IPS-NIHi7 (cell line): ENCODE measurements at regions not wholly inside any gene's neighbourhood (a gene's known extent, or its start where the extent isn't known, plus 50 kb on each side); places are given as distances from the start of the nearest gene placed in this dataset.
A peak's percentile ranks its signal among the peaks of the same experiment; 100 is the strongest.

ENCODE experiments used
- DNase-seq: peaks from one replicate; pipeline ENCODE4 v3.0.0; 2012; ENCODE audit warnings: mixed read lengths; ENCODE audit errors: extremely low spot score

GRCh38 chr10:78366663-78367411, 333.2 kb downstream of the RPS24 start:
- no peak for DNase-seq

GRCh38 chr10:78367751-78368150, 334.1 kb downstream of the RPS24 start:
- no peak for DNase-seq

- peak; percentile 61 for DNase-seq
These were observed 337.5 kb downstream of the RPS24 start for GRCh38 chr10:78371136-78371535.

DNA sequence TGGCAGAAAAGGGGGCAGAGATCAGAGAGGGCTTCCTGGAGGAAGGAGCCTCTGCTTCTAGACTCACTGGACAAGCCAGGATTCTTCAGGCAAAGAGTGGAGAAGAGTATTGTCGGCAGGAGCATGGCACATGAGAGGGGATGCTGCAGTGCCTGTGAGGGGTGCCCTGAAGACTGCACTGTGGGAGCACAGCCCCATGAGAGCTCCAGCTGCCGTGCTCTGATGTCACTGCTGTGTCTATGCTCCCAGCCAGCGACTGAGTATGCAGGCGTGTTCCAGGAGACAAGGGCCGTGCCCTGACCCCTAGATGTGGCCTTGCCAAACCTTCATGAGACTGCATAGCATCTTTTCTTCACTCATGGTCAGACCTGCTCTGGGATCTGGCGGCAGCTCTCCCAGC, 339.1 kb downstream of the RPS24 start:
- no peak for DNase-seq

DNA sequence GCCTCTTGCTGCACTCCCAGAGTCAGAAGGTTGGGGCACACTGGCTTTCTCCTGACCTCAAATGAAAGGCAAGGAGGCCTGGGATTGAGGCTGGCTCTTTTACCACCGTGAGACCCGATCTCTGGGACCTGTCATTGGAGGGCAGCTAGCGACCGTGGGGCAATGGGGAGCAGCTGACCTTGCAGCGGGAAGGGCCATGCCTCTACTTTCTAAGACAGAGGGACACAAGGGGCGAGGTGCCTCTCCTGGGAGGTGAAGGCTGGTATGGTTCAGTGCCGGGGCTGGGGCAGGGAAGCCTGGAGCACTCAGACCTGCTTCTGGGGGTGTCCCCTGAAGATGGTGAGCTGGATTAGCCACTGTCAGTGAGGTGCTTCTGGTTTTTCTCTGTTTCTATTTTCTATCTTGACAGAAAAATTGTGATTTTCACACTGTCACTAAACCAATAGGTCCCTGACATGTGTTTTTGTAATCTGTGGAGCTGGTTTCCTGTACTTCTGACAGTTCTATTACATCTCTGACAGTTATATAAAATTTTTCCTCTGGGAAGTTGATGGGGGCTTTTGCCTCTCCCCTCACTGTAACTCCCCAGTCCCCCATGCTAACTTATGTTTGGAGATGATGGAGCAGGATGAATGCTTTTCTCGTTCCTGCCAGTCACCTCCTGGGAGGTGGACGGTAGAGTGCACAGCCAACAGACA, 340.8 kb downstream of the RPS24 start:
- no peak for DNase-seq

DNA sequence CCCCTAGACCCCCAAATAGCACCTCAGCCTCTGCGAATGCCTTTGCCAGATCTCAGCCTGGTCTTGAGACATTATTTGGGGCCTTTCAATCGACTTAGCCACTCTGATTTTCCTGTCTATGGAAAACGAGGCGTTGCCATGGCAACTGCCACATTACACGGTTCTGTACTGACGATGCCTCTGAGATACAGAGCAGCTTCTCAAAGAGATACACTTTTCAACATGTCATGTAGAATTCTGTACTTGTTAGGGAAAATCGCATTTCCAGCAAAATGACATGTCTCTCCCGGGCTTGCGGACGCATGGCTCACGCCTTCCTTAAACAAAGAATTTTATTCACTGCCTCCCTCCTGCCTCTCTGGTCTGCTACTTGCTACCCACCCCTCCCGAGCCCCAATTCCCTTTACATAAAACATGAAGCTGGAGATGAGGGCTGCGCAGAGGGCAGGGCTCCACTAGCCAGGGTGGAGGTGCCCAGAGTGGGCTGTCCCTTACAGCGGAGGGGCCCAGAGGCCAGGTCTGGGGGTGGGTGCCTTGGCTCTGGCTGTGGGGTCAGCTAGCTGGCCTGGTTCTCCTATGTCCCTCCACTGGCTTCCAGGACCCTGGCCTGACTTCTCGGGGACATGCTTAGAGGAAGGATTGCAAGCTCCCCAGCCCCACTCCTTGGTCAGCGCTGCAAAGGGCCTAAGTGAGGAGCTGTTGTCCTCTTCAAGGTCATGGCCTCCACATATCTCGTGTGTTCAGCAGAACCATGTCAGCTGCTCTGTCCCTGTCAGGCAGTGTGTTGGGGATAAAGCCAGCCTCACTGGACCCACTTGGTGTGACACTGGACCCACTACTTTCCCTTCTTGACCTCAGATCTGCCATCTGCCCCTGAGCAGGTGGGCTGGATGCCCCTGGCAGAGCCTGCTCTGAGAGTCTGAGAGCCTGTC, 342.5 kb downstream of the RPS24 start:
- no peak for DNase-seq

GRCh38 chr10:78377356-78377755, 343.7 kb downstream of the RPS24 start:
- DNase-seq = peak; percentile 45

- DNase-seq = no peak
These were observed 344.5 kb downstream of the RPS24 start for GRCh38 chr10:78378192-78378591.

GRCh38 chr10:78381107-78381506, 347.4 kb downstream of the RPS24 start:
- DNase-seq = peak; percentile 77

GRCh38 chr10:78382047-78382446, 348.4 kb downstream of the RPS24 start:
- no peak for DNase-seq

DNA sequence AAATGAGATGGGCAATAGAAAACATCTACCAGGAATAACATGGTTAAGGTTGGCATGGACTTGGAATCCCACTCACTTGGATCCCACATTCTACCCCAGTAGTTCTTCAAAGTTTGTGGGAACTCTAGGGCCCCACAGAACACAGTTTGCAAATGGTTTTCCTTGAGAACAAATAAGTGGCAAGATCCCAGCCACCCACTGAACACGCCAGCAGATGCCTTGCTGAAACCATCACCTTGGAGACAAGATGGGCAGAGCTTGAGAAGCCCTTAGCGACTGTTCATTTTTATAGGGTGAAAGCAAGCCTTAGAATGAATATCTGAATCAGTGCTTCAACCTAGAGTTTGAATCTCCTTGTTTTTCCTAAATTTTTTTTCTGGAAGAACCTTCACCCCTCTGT, 349.1 kb downstream of the RPS24 start:
- DNase-seq = no peak

GRCh38 chr10:78383378-78384048, 349.9 kb downstream of the RPS24 start:
- no peak for DNase-seq

DNA sequence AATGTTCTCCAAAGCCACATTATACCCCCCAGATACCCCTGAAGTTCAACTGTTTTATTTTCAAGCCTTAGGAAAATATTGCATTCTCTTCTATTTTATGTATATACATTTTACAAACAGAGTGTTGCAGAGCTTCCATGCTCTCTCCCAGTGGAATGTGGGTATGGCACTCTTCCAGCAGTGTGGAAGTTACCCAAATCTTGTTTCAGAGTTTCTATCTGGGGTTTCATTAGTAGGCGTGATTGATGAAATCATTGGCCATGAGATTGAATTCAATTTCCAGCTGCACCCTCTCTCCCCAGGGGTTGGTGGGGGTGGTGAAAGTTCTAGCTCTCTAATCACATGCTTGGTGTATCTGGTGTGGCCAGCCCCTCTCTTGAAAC, 350.4 kb downstream of the RPS24 start:
- no peak for DNase-seq

- no peak for DNase-seq
These were observed 351.9 kb downstream of the RPS24 start for GRCh38 chr10:78385599-78385998.

DNA sequence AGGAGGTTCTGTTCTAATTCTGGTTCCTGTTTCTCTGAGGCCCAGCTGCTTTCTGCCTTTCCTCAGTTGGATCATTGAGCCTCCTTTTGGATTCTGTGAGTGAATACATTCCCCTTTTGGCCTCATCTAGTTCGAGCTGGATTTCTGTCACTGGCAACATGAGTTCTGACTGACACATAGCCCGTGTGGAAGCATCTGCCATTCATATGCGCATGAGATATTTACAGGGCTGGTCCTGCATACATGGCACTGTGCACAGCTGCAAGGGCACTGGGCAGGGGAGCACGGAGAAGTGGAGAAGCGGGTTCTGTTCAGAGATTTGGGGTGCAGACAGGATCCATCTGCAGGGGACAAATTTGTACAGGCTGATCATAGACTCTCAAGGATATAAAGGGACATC, 352.8 kb downstream of the RPS24 start:
- DNase-seq = no peak

DNA sequence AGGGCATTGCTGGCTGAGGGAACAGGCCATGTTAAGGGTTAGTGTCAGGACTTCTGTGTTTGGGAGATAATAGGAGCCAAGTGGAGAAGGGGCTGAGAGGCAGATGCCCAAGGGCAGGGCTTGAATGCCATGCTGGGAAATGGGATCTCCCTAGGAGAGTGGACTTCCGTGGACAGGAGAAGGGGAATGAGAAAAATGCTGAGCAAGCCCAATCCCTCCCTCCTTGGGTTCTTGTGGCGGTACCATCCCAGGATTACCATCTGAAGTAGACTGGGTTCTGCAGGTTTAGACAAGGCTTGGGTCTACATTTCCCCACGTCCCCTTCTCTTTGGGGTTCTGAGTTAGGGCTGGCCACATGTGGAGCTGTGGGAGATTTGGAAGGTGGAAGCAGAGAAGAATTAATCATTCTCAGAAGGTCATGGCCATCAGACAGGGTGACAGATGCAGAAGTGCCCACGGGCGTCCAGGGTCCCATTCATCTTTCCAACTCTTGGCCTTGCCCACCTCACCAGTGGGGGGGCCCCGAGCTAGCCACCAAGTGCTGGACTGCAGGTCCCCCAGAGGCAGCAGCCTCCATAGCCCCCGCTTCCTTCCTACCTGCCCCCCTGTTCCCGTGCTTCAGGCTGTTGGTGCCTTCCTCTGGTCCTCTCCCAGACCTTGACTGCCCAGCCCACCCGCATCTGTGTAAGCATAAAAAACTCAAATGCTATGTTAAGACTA, 354.8 kb downstream of the RPS24 start:
- DNase-seq = no peak

DNA sequence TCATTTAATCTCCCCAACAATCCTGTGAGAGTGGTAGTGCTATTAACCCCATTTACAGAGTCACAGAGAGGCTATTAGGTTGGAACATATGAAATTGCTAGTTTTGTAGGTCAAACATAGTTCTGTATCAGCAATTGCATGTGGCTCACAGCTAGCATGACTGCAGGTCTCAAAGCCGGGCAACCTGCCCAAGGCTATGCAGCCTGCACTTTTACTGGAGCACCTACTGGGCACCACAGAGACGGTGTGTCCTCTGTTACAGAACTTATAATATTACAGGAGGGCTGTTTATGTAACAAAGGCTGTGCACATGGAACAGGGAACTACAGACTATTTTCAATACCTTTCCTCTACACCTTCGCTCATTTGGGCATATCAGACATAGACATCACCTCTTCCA, 355.8 kb downstream of the RPS24 start:
- no peak for DNase-seq

DNA sequence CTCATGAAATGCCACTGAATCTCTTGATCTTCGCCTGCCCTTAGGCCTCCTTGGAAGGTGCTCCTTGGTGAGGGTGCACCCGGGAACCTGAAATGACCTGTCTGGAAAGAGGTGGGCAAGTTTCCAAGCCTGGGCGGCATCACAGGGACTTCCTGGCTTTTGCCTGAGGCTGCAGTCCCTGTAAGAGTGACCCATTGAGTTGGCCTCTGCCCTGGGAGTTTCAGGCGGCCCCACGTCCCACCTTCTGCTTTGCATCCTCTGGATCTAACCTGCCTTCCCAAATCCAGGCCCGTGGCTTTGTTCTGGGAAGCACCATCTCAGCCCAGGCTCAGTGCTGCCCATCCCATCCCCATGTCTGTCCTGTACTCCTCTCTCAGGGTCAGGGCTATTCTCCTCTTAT, 356.4 kb downstream of the RPS24 start:
- DNase-seq = no peak

GRCh38 chr10:78390817-78391216, 357.2 kb downstream of the RPS24 start:
- DNase-seq = no peak

DNA sequence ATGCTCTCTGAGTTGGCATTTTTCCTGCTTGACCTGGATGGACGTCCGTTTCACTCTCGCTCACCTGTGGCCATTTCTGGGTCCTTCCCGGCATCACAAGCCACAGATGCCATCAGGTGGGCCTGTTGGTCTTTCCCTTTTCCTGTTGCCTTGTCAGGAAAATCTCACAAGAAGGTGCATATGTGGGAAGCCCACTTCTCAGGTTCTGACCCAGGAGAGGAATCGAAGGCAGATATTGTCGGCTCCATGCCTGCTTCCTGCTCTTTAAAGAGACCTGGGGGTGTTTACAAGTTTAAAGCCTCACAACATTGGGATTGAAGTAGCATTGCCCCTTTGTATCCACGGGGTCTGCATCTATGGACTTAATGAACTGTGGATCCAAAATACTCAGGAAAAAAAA, 357.9 kb downstream of the RPS24 start:
- DNase-seq = no peak

- no peak for DNase-seq
These were observed 358.5 kb downstream of the RPS24 start for GRCh38 chr10:78392197-78392596.
